ENCODE measurements at regions not wholly inside any gene's neighbourhood (a gene's known extent, or its start where the extent isn't known, plus 50 kb on each side); places are given as distances from the start of the nearest gene placed in this dataset.

- no peak overlapping the region for H3K27ac ChIP-seq
- TF ChIP-seq CTCF (conservative IDR thresholded peaks at IDR 0.05) = no peak
Measured at GRCh38 chrX:15116900-15117299, 153.0 kb downstream of the ASB9 start.

- TF ChIP-seq CTCF (conservative IDR thresholded peaks at IDR 0.05) = no peak
- H3K27ac ChIP-seq = no peak overlapping the region
Measured at GRCh38 chrX:15114743-15115566, 154.9 kb downstream of the ASB9 start.

GRCh38 chrX:15107367-15107988 lies 162.4 kb downstream of the ASB9 start:
- no peak for TF ChIP-seq CTCF (conservative IDR thresholded peaks at IDR 0.05)
- no peak overlapping the region for H3K27ac ChIP-seq

GRCh38 chrX:15098505-15098904 lies 171.4 kb downstream of the ASB9 start:
- peak overlapping the region; percentile 37; the same call in 1 of the 2 replicates for H3K27ac ChIP-seq
- no peak for TF ChIP-seq CTCF (conservative IDR thresholded peaks at IDR 0.05)

GRCh38 chrX:15087747-15088146 lies 182.1 kb downstream of the ASB9 start:
- no peak for TF ChIP-seq CTCF (conservative IDR thresholded peaks at IDR 0.05)
- no peak overlapping the region for H3K27ac ChIP-seq

GRCh38 chrX:15073313-15073712 lies 196.6 kb downstream of the ASB9 start:
- TF ChIP-seq CTCF (conservative IDR thresholded peaks at IDR 0.05) = no peak
- H3K27ac ChIP-seq = no peak overlapping the region

GRCh38 chrX:15072880-15073279 lies 197.0 kb downstream of the ASB9 start:
- H3K27ac ChIP-seq = no peak overlapping the region
- no peak for TF ChIP-seq CTCF (conservative IDR thresholded peaks at IDR 0.05)
